GM12873 (cell line): ENCODE measurements at regions not wholly inside any gene's neighbourhood (a gene's known extent, or its start where the extent isn't known, plus 50 kb on each side); places are given as distances from the start of the nearest gene placed in this dataset.

Experiments used
- CTCF ChIP-seq: IDR thresholded peaks from 2 replicates; pipeline ENCODE4 v1.5.1; 2012; ENCODE audit warnings: low read depth, mild to moderate bottlenecking, moderate library complexity, low read length, control low read depth; ENCODE audit not compliant: insufficient read depth; ENCODE audit errors: missing control alignments

- TF ChIP-seq CTCF: no peak
Observed at GRCh38 chr4:1574601-1575417, 109.3 kb downstream of the FAM53A start.

- no peak for TF ChIP-seq CTCF
Observed at GRCh38 chr4:1573830-1574459, 110.2 kb downstream of the FAM53A start.

GRCh38 chr4:1572964-1573720 lies 111.0 kb downstream of the FAM53A start:
- no peak for TF ChIP-seq CTCF

GRCh38 chr4:1572521-1572920 lies 111.6 kb downstream of the FAM53A start:
- TF ChIP-seq CTCF: no peak

- no peak for TF ChIP-seq CTCF
Observed at GRCh38 chr4:1572010-1572385, 112.1 kb downstream of the FAM53A start.

GRCh38 chr4:1571165-1572009 lies 112.7 kb downstream of the FAM53A start:
- TF ChIP-seq CTCF: no peak
